HG02981 (cell line): ENCODE measurements at regions not wholly inside any gene's neighbourhood (a gene's known extent, or its start where the extent isn't known, plus 50 kb on each side); places are given as distances from the start of the nearest gene placed in this dataset.
"Not testable (repeated sequence)": the region's sequence is repeated elsewhere in the genome, so short reads cannot be mapped to it uniquely, and the experiment has no call there.

Experiments
- ATAC-seq: cut with Tn5 transposase; IDR thresholded peaks from one replicate; pipeline ENCODE4 v1.9.1; 2021; ENCODE audit warnings: mild to moderate bottlenecking, moderate library complexity; ENCODE audit not compliant: unreplicated experiment

GRCh38 chr4:189619441-189620250 is 321.0 kb upstream of the FRG1 start:
- not testable (repeated sequence) for ATAC-seq

DNA sequence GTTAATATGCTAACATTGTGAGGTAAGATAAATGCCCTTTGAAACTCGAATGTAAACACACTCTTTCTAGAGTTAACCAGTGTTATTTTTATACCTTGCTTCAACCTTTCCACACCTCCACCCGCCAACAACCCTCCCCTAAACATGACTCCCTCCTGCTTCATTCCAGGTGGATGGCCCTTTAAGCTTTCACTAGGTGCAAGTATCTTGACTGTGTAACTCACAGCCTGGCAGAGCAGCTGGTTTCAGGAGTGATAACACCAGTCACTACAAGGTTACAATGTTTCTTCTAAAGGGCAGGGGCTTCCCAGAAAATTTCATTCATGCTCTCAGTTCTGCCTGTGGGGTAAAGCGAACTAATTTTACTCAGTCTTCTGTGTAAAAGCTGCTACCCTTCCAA is 318.1 kb upstream of the FRG1 start:
- ATAC-seq = not testable (repeated sequence)

DNA sequence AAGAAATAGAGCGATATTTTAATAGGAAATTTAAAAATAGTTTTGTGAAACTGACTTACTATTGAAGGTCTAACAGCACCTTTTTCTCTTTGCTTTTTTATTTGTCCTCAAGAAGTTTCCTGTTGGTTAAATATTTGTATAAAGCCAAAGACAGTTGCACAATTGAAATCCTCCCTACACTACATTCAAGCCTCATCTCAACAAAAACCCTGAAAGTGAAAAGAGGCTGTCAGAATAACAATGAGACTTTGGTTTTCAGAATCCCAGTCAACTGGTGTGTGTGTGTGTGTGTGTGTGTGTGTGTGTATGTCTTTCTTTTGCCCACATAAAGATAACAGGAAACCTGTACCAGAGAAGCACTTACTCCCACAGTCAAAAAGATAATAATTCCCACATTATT is 313.6 kb upstream of the FRG1 start:
- ATAC-seq = not testable (repeated sequence)

DNA sequence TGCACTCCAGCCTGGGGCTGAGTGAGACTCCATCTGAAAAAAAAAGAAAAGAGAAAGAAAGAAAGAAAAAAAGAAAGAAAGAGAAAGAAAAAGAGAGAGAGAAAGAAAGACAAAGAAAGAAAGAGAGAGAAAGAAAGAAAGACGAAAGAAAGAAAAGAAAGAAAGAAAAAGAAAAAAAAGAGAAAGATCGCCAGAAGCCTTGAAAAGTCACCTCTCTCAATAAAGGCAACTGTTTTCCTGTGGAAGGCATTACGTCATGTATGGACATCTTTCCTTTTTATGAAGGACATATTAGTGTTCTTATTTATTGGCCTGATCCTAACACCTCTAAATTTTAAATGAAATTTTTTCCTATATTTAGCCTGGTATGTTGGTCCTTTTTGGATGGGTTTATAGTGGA is 310.9 kb upstream of the FRG1 start:
- not testable (repeated sequence) for ATAC-seq

DNA sequence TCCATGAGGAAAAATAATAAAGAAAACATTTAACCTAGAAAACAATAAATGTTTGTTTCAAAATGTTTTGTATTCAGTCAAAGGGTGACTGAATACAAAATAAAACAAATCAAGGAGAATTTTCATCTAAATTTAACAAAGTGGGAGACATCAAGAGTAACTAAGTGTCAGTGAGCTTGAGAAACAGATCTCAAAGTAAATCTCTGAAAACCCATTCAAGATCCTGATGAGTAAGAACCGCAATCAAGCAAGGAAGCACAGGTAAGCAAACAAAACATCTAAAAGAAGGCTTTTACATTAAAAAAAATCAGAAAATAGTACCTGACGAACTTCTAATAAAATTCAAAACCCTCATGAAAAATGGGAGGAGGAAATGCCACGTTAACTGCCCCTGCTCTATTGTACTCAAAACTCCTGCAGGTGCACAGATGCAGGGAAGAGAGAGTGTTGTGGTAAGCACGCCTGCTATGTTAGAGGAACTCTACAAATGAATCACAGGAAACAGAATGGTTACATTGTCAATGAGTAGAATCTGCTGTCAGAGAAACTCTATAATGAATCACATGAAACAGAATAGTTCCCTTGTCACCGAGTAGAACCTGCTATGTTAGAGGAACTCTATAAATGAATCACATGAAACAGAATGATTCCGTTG is 309.6 kb upstream of the FRG1 start:
- peak; percentile 77 for ATAC-seq

DNA sequence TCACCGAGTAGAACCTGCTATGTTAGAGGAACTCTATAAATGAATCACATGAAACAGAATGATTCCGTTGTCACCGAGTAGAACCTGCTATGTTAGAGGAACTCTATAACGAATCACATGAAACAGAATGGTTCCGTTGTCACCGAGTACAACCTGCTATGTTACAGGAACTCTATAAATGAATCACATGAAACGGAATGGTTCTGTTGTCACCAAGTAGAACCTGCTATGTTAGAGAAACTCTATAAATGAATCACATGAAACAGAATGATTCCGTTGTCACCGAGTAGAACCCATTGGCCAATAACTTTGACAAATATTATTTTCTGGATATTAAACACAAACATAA is 309.1 kb upstream of the FRG1 start:
- ATAC-seq = not testable (repeated sequence)

DNA sequence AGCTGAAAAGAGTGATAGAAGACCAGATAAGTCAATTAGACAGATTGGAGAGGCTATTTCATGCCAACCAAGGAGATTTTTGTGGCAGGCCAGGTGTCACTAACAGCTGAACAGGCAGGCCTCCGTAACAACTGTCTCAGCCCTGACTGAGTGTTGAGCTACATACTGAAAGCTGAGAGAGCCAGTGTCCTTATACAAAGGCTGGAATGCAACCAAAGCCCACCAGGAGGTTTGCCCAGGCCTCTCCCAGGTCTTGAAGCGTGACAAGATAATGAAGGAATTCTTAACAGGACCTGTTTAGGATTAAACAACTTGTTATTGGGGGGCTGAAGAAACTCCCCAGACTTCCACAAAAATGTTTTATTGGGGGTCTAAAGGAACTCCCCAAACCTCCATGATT is 290.2 kb upstream of the FRG1 start:
- ATAC-seq = not testable (repeated sequence)

DNA sequence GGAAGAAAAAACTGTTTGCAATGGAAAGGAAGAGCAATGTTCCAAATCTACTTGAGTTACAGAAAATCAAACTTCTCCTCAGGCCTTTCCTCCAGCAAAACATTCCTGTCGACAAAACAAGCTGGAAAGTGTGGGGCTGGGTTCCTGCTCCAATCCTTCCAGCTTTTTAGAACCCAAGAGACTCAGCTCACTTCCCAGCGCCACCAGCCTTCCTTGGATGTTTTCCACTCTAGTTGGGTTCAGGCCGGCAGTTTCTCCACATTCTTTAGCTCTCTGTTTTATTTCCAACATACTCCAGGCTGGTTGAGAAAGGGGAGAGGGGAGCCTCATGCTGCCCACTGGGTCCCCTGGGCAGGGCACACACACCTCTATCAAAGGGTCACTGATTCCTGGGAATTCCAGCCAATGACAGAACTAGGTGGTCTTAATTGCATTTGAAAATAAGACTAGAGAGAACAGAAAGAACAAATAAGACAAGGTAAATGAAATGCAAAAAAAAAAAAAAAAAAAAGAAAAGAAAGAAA is 287.5 kb upstream of the FRG1 start:
- ATAC-seq = not testable (repeated sequence)

GRCh38 chr4:189653983-189654382 is 286.7 kb upstream of the FRG1 start:
- not testable (repeated sequence) for ATAC-seq

DNA sequence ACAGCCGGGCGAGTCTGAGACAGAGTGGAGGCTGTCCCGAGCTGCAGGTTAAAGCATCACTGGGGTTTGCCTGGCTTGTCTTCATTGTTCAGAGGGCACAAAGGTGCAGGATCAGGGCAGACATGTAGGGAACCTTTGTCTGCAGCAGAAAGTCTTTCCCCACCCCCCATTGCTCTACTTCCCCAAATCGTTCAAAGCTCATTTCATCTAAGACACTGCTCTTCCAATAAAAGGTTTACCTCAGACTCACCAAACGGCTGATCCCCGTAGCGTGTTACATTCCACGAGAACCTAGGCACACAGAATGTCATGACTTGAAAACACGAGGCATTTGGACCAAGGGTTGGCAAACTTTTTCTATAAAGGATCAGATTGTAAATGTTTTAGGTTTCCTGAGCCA is 286.3 kb upstream of the FRG1 start:
- ATAC-seq = not testable (repeated sequence)

DNA sequence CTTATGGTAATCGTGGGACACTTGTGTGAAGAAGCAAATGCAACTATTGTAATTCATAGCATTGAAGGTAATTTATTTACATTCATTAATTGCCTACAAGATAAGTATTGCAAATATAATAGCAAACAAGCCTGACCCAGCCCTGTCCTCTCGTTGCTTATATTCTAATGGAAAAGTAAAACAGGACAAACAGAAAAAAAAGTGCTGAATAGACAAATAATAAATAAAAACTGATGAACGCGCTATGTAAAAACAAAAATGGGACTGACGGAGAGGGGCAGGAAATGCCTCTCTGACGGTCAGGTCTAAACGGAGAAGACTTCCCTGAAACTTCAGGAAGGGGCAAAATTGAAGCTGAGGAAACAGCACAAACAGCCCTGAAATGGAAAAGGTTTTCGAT is 284.9 kb upstream of the FRG1 start:
- not testable (repeated sequence) for ATAC-seq

DNA sequence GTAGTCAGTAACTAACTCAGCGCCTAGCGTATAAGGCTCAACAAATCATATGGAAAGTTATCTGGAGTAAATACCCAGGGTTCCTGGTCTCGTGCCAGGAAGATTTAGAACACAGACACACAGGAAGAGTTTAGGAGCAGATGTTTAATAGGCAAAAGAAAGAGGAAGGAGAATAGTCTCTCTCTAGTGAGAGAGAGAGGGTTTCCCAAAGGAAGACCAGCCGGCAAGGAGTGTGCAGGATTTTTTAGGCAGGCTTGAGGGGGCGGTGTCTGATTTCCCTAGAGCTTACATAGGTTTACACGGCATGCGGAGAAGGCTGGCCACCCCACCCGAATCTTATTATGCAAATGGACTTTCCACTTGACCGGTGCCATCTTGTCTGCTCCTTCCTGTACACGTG is 284.0 kb upstream of the FRG1 start:
- no peak for ATAC-seq

- not testable (repeated sequence) for ATAC-seq
These were observed 282.4 kb upstream of the FRG1 start for GRCh38 chr4:189658259-189658658.

DNA sequence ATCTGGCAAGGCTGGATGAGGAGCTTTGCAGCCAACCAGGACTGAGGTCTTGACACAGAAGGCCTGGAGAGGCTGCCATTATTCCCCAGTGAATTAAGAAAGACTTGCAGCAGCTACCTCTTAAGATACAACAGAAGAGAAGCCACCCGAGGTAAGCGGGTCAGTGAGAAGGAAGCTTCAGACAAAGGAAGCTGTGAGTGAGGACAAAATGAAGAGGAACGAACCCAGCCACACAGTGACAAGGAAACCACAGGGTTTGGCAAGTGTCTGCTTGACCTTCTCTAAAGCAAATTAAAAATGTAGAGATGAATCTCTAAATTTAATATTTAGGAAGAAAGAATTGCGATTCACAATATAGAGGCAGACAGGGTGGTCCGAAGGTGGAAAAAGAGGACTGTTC is 281.8 kb upstream of the FRG1 start:
- ATAC-seq = not testable (repeated sequence)

DNA sequence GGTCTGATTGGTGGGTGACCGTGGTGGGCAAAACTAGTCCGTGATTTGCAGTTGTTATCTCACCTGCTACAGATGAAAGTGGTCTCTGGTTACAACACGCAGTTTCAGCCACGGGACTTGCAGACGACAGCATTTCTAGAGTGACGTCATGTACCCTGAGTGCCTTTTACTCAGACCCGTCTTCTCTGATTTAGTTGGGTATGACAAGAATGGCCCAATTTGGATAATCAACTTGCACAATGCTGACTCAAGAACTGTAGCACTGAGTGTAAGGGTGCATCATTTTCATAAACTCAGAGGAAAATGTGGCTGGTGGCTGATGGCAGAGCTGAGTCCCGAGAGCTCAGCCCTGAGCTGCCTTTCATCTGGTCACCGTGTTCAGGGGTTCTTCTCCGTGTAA is 281.4 kb upstream of the FRG1 start:
- ATAC-seq = no peak

DNA sequence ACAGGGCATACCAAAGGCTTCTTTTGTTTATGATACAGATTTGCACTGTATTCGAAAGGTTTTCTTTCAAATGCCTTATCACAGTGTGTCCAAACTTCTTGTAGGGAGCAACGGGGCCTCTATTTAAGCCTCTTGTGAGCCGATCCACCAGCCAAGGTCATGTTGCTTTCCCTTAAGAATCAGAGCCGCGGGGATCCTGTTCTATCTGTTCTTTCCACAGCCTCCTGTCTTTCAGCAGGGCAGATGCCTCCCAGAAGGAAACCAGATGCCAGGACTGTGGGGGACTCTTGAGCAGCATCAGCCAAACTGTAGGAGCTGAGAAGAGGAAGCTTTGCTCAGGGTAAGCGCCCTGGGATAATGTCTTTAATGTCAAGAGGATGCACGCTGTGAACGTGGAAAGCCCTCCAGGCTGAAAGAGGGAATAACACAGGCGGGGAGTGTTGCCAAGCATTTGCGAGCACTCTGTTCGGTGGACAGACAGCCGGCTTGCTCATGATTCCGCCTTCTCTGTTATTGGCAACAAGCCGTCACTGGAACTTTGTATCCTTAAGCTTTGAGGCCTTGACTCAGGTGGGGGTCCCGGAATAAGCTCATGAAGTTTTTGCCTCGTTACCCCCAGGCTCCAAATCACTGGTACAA is 279.8 kb upstream of the FRG1 start:
- no peak for ATAC-seq

- no peak for ATAC-seq
These were observed 275.9 kb upstream of the FRG1 start for GRCh38 chr4:189664693-189665250.

DNA sequence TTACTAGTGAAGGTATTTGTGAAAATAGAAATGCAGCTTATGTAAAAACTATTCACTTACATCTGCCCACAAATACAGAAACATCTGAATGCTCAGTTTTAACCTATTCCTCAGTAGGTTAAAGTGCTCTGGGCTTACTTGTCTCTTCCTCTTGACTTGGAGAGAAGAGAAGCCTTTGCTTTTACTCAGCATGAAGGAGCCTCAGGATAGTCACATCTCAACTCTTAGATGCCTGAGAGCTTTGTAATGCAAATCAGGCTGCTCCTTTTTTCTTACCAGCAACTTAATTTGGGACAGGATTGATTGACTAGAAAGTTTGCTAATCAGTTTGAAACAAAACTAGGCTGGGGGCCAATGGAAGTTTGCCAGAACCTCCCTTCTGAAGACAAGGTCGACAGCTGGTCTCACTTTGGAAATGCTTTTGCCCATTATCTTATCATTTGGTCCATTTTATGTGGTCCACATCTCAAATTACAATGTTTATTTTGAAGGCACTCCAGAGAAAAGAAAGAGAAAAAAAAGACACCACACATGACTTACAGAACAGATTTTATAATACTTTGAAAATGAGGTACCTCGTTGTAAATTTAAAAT is 274.9 kb upstream of the FRG1 start:
- ATAC-seq = not testable (repeated sequence)

DNA sequence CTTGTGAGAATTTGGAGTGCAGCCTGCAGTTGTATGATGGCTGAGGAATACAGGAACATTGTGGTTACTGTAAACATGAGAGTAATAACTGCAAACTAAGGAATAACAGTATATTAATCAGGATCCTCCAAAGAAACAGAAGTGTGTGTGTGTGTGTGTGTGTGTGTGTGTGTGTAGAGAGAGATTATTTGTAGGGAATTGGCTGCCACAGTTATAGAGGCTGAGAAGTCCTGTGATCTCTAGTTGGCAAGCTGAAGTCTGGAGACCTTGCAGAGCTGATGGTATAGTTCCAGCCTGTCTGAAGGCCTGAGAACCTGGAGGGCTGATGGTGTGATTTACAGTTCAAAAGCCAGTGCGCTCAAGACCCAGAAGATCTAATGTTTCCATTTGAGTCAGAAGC is 273.3 kb upstream of the FRG1 start:
- not testable (repeated sequence) for ATAC-seq

DNA sequence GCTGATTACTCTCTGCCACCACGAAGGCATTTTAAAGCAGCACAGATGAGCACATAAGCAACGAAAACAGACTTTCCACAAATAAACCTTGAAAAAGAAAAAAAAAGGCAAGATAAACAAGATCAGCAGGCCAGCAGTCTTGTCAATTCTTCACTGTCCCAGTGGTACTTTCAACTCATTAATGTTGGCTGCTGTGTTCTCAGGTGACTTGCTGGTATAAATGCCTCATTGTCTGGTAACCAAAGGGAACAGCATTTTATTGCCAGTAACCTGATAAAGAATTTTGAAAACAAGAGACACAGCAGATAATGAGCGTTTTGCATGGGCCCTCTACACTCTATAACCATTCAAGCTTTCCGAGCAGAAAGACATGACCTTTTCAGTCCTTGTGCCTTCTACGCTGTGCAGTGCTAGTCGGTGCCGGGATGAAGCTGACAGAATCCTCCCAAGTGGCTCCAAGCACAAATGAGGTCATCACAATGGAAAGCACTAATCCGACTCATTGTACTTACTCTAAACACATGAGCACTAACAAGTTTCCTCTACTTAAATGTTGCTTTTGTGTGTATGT is 242.9 kb upstream of the FRG1 start:
- ATAC-seq = not testable (repeated sequence)

- ATAC-seq = not testable (repeated sequence)
These were observed 237.7 kb upstream of the FRG1 start for GRCh38 chr4:189703000-189703399.
